Globus pallidus (tissue), 1 donor: ENCODE measurements at regions not wholly inside any gene's neighbourhood (a gene's known extent, or its start where the extent isn't known, plus 50 kb on each side); places are given as distances from the start of the nearest gene placed in this dataset.

Experiments used
- DNase-seq: peaks from one replicate; pipeline ENCODE4 v3.0.0-alpha.2; 2015; ENCODE audit warnings: low spot score

DNA sequence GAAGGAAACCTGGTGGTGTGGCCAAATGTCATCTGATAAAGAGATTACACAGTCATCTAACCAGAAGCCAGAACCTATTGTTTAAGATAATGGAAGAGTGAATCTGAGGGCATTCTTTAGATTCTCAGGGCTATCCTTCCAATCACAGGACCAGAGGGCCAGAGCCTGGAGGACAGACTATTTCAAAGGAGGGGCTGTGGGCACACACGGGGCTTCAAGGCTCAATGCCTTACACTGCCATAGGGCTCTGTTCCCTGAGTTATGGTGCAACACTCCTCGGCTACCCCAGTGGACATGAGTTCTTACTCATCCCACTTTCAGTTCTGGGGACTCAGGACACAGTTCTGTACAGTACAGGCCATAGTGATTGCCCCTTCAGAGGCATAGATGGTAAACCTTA, 343.9 kb upstream of the ALCAM start:
- no peak for DNase-seq

- no peak for DNase-seq
Observed at GRCh38 chr3:105030211-105030610, 336.5 kb upstream of the ALCAM start.

- DNase-seq: no peak
Observed at GRCh38 chr3:105032541-105032940, 334.2 kb upstream of the ALCAM start.

DNA sequence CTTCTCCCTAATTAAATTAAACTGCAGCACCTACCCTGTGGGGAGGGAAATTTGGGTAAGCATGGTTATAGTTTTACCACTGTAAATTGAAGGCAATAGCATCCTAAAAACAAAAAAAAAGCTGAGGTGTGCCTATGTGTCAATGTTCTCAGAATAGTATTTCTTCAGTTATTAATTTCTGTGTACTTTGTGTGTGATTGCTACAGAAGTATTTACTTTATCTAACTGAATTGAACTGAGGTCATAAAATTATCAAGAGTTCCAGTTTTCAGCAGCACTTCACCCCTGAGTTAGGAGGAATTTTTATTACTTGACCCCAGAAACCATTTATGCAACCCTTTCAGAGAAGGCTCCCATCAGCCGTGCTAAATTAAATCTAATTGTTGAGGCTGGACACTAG, 333.6 kb upstream of the ALCAM start:
- DNase-seq: no peak

DNA sequence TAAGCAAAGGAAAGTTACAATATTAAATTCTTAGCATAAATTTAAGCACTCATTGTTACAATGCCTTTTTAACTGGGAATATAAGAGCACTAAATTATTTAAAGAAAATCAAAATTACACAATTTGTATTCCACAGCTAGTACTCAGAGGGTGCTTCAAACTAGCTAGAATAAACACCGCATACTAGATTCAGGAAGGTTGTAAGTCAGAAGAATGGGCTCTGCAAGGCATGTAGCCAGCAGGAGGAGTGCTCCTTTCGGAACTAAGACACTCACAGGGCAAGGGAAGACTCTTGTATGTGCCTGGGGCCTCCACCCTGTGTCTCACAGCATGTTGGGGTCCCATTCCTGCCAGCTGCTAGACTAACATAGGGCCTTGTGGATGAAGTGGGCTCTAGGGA, 327.7 kb upstream of the ALCAM start:
- DNase-seq: no peak

DNA sequence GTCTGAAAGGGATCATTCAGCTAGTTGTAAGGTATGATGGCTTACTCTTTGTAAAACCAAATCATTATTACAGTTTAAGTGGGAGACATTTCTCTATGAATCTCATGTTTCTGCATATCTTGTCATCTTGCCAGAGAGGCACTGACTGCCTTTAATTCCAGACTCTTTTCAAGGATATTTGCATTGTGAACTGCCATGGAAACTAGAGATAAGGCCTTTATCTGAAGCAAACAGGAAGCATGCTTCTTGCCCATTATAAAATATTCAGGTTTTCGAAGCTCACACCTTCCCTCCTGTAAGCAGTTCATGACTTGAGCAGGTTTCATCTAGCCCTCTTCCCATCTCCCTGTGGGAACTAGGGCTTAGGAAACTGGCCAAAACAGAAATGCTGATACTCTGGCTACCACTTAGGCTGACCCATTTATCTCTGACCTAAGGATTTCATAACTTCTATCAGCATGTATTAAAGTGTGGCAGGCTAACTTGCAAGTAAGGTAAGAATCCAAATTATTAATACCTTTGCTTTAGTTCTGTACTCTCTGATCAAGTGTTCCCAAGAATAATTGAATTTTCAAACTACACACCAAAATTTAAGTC, 326.6 kb upstream of the ALCAM start:
- no peak for DNase-seq

DNA sequence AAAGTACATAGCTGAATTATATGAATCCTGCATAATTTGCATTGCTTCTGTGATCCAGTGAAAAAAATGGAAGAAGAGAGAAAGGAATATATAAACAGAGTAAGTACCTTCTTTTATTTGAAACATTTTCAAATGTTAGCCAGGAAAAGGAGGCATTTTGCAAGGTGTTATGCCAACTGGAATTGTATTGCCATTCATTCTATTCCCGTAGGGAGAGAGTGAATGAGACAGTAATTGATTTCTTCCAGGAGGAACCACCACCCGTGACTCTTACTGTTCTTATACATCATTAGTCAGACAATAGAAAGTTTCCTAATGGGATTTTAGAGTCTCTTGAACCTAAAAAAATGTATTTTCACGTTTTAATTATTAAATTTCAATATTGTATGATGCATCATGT, 324.1 kb upstream of the ALCAM start:
- DNase-seq: no peak

- DNase-seq: no peak
Observed at GRCh38 chr3:105051111-105051510, 315.6 kb upstream of the ALCAM start.

DNA sequence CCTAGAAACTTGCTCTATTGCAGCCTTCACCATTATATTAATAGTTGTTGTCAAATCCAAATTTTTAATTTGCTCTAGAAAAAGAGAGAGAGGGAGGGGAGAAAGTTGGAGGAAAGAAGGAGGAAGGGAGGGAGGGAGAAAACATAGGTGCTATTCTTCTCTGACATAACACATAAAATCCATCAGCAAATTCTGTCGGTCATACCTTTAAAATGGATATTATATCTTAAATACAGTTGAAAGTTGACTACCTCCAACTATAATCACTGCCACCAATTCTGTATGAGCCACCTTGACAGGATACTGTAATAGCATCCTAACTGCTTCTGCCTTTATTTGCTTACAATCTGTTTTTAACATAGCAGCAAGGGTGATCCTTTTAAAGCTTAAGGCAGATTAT, 314.7 kb upstream of the ALCAM start:
- DNase-seq: no peak

- no peak for DNase-seq
Observed at GRCh38 chr3:105062853-105063252, 303.9 kb upstream of the ALCAM start.

DNA sequence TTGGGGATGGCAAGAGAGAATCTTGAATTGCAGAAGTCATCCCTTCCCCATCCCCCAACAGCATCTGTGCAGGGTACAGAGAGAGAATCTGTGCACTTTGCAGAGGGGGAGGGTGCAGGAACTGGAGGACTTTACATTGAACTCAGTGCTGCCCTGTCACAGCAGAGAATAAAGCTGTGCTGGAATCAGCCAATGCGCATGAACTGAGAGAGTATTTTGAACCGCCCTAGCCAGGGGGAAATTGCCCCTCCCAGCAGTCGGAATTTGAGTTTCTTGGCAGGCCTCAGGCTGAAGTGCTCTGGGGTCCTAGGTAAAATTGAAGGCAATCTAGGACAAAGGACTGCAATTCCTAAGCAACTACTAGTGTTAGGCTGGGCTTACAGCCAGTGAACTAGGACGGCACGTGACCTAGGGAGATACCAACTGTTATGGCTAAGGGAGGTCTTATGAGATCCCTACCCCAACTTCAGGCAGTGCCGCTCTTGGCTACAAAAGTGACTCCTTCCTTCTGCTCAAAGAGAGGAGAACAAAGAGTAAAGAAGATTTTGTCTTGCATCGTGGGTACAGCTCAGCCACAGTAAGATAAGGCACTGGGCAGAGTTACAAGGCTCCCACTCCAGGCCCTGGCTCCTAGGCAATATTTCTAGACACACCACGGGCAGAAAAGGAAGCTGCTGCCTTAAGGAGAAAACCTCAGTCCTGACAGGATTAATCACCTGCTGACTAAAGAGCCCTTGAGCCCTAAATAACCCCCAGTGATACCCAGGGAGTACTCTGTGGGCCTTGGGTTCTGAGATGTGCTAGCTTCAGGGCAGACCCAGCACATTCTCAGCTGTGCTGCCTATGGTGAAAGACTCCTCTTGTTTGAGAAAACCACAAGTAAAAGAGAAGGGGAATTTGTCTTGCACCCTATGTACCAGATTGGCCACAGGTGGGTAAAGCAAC, 300.5 kb upstream of the ALCAM start:
- no peak for DNase-seq

DNA sequence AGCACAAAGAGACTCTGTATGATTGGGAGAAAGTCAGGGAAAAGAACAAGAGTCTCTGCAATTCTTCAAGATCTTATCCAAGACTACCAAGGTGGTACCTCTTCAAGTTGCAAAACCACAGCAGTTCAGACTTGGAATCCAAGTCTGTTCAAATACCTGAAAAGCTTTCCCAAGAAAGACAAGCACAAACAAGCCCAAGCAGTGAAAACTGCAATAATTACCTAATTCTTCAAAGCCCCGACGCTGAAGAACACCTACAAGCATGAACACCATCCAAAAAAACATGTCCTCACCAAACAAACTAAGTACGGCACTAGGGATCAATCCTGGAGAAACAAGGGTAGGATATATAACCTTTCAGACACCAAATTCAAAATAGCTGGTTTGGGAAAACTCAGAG, 299.3 kb upstream of the ALCAM start:
- no peak for DNase-seq

- DNase-seq: no peak
Observed at GRCh38 chr3:105077060-105077822, 289.5 kb upstream of the ALCAM start.

DNA sequence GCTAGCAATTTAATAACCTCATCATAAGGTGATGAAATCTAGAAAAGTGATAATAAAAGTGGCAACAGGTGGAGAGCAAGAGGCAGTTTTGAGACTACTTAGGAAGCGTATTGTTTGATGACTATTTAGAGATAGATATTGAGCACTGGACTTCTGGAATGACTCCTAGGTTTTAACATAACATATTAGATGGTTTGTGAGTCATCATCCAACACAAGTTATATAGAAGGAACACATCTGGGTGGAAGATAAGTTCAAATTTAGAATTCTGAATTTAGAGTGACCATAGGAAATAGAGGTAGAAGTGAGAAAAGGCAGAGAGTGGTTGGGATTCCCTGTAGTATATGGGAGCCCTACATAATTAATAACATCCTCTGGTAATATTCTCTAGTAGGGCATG, 282.8 kb upstream of the ALCAM start:
- DNase-seq: no peak

DNA sequence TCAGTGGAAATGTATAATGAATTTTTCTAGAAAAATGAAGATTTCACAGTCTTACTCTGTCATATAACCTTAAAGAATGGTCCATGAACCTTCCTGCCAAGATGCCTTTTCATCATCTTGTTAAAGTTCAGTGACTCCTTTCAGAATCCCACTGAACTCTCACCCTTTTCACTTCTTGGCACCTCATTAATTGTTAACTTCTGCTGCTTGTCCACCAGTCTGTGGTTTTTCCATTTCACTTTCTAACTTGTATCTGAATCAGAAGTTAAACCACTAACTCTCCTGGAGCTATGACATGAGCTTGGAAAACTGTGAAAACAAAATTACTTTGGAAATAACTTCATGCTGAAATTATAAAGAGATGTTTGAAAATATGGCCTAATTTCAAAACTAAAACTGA, 281.2 kb upstream of the ALCAM start:
- DNase-seq: no peak

DNA sequence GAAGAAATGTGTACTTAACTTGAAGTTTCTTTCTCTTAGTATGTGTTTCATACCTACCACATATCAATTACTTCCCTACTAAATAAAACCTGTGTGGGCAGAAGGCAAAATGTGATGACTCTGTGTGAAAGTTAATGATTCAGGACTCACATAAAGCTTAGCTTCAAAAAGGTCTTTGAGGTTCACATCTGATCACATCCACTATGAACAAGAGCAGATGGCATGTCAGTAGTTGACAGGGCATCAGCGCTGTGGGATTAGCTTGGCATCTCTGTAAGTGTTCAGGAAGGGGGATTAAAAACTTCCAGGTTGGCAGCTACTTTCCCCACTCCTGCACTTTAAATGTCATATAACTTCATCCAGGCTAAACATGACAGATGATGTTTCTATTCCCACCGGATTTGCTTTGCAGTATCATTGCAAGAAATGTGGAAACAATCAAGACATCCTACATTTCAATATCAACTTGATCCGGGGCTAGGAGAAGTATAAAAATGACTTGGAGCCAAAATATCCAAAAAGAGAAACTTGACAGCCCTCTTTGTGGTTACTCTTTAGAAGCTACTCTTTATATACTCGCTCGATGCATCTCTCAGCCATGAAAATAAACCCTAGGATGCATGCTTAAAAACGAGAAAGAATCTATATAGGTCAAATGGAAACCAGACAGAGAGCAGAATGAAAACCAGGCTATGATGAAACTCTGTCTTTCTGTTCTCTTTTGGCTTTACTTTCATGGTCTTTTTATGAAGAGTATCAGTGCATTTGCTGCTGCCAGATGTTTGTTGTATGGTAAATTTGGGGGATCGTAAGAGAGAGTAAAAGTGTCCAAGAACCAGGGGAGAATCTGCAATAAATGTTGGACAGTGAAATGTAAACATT, 273.1 kb upstream of the ALCAM start:
- DNase-seq: no peak

DNA sequence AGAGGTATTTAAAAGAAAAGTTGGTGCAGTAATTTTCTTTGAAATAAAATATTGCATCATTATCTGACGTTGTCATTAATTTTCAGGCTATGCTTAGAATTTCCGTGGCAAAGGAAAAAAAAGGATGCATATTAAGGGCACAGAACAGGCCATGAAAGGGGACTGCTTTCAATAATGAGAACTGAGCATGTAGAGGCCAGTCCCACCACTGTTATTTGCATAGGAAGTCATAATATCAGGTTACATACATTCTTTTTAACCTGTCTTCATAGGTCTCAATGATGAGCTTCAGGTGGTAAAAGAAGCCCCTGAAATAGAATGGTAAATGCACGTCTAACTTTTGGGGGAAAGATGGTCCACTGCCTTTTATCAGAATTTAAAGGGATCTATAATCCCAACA, 272.1 kb upstream of the ALCAM start:
- no peak for DNase-seq

- DNase-seq: no peak
Observed at GRCh38 chr3:105096071-105096470, 270.6 kb upstream of the ALCAM start.

DNA sequence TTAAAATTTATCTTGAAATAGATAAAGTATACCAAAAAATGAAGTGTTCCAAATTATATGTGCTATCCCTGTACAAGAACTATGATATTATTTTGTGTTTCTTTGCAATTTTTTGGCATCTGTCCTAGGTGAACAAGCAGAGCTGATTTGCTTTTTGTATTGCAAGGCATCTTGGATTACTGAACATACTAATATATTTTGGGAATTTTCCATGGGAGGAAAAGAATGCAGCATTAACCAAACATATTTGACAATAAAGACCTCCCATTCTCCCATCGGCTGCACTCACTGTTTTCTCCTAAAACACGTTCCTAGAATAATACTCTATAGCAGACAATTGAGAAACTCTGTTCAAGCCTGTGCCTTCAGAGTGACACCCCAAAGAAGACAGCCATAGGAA, 265.1 kb upstream of the ALCAM start:
- no peak for DNase-seq

DNA sequence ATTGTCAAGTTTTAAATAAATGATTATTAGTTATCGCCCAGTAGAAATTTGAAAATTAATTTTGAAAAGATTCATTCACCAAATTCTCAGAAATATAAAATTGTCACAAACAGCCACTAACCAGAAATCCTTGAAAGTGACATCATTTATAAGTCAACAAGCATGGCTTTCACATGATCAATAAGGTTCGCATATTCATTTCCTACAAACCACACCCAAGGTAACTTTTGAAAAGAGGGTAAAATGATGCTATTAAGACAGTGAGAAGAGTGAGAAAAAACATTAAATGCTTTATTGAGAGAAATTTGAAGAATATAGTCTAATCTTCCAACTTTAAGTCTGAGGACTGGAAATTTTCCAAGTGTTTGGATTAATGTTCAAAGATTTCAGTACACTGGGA, 263.6 kb upstream of the ALCAM start:
- no peak for DNase-seq

DNA sequence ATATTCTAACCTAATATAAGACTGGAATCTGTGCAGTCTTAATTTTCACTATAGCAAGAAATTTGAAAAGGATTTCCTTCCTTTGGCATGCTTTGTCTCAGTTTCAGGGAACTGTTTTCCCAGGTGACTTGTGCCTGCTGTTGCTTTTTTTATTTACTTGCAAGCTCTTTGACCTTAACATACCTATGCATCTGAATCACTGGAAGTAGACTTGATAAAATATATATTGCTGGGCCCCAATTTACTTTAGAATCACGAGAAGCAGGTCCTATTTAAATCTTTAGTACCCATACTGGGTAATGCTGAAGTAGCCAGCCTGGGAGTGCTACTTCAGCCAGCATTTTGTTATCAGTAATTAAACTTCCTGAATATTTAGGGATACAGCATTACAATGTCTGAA, 257.9 kb upstream of the ALCAM start:
- DNase-seq: no peak

DNA sequence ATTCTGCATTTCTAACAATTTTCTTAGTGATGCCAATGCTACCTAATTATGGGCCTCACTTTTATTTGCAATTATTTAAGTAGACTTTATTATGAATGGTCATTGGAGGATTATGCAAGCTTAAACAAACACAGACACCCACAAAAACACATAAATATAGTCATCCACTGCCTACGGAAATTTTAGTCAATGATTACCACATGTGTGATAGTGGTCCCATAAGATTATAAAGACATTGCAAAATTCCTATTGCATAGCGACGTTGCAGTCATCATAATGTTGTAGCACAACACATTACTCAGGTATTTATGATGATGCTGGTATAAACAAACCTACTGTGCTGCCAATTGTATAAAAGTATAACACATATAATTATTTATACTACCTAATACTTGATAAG, 247.8 kb upstream of the ALCAM start:
- no peak for DNase-seq
